Body of pancreas (tissue), 4 donors: ENCODE measurements at regions not wholly inside any gene's neighbourhood (a gene's known extent, or its start where the extent isn't known, plus 50 kb on each side); places are given as distances from the start of the nearest gene placed in this dataset.

Experiments
- CTCF ChIP-seq, 7 experiments: fragments of 450-650 bp in 4 of 7; fragments of 200-600 bp in 3 of 7; sonication (generic) in 3 of 7; IDR thresholded peaks; one replicate each; pipeline ENCODE4 v1.5.1; 2016 to 2019; ENCODE audit warnings: antibody characterized with exemption in 7 of 7
- POLR2A ChIP-seq, 3 donors: fragments of 450-650 bp; IDR thresholded peaks; one replicate each; pipeline ENCODE4 v1.6.1; 2016; ENCODE audit warnings: antibody characterized with exemption in 3 of 3, mild to moderate bottlenecking in 2 of 3

GRCh38 chr14:84209031-84209430 is 1320.9 kb upstream of the FLRT2 start:
- TF ChIP-seq POLR2A (IDR thresholded peaks at IDR 0.05) (no peak), CTCF (IDR thresholded peaks at IDR 0.05) (no peak)
